HG03439 (cell line): ENCODE measurements at regions not wholly inside any gene's neighbourhood (a gene's known extent, or its start where the extent isn't known, plus 50 kb on each side); places are given as distances from the start of the nearest gene placed in this dataset.

Experiments used
- ATAC-seq: cut with Tn5 transposase; IDR thresholded peaks from one replicate; pipeline ENCODE4 v1.9.1; 2021; ENCODE audit warnings: mild to moderate bottlenecking, moderate library complexity; ENCODE audit not compliant: unreplicated experiment

- ATAC-seq: no peak
These were observed 901.7 kb downstream of the KCNMA1 start for GRCh38 chr10:76735866-76736265.

GRCh38 chr10:76733441-76733936 lies 904.1 kb downstream of the KCNMA1 start:
- ATAC-seq: no peak

GRCh38 chr10:76732306-76732705 lies 905.3 kb downstream of the KCNMA1 start:
- no peak for ATAC-seq

GRCh38 chr10:76729841-76730487 lies 907.6 kb downstream of the KCNMA1 start:
- ATAC-seq: no peak

GRCh38 chr10:76729346-76729745 lies 908.3 kb downstream of the KCNMA1 start:
- ATAC-seq: no peak

GRCh38 chr10:76727038-76727437 lies 910.6 kb downstream of the KCNMA1 start:
- ATAC-seq: no peak

- ATAC-seq: no peak
These were observed 913.8 kb downstream of the KCNMA1 start for GRCh38 chr10:76723844-76724243.

- no peak for ATAC-seq
These were observed 915.6 kb downstream of the KCNMA1 start for GRCh38 chr10:76721891-76722505.

GRCh38 chr10:76719006-76719405 lies 918.6 kb downstream of the KCNMA1 start:
- ATAC-seq: no peak

- no peak for ATAC-seq
These were observed 920.5 kb downstream of the KCNMA1 start for GRCh38 chr10:76717141-76717540.

GRCh38 chr10:76711222-76711997 lies 926.2 kb downstream of the KCNMA1 start:
- ATAC-seq: no peak

- no peak for ATAC-seq
These were observed 937.4 kb downstream of the KCNMA1 start for GRCh38 chr10:76700241-76700640.

- no peak for ATAC-seq
These were observed 939.7 kb downstream of the KCNMA1 start for GRCh38 chr10:76697923-76698322.

GRCh38 chr10:76695069-76695468 lies 942.5 kb downstream of the KCNMA1 start:
- ATAC-seq: no peak

- no peak for ATAC-seq
These were observed 951.4 kb downstream of the KCNMA1 start for GRCh38 chr10:76686201-76686600.

GRCh38 chr10:76684968-76685367 lies 952.6 kb downstream of the KCNMA1 start:
- no peak for ATAC-seq

GRCh38 chr10:76681153-76681552 lies 956.5 kb downstream of the KCNMA1 start:
- no peak for ATAC-seq

- ATAC-seq: no peak
These were observed 958.6 kb downstream of the KCNMA1 start for GRCh38 chr10:76679030-76679429.

GRCh38 chr10:76675951-76676587 lies 961.5 kb downstream of the KCNMA1 start:
- no peak for ATAC-seq

GRCh38 chr10:76675561-76675950 lies 962.1 kb downstream of the KCNMA1 start:
- no peak for ATAC-seq
